NCI-H82 treated with DMSO at 0.1 percent for 48 hours (cell line): ENCODE measurements at regions not wholly inside any gene's neighbourhood (a gene's known extent, or its start where the extent isn't known, plus 50 kb on each side); places are given as distances from the start of the nearest gene placed in this dataset.

Experiments used
- DNase-seq: peaks from one replicate; lab custom pipeline; 2025; ENCODE audit not compliant: unreplicated experiment; lab: John Stamatoyannopoulos, UW

DNA sequence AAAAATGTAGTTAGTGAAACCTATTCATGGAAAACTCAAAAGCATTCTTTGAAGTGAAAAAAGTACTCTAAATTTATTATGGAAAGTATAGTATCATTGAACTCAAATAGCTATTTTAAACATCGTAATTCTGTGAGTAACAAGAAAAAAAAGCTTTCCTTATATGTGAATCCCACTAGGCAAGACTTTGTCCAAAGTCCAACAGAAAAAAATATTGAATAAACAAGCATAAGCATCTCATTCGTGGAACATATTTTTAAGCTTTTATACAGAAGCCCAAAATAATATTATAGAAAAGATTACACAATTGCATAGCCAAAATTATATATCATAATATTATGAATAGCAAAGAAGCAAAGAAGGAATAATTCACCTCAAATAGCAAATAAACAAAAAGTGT is 79.4 kb upstream of the IFNE start:
- no peak for DNase-seq

- no peak for DNase-seq
Measured at GRCh38 chr9:21564175-21564574, 82.1 kb upstream of the IFNE start.

- no peak for DNase-seq
Measured at GRCh38 chr9:21565155-21565554, 83.0 kb upstream of the IFNE start.

- no peak for DNase-seq
Measured at GRCh38 chr9:21567926-21568325, 85.8 kb upstream of the IFNE start.

DNA sequence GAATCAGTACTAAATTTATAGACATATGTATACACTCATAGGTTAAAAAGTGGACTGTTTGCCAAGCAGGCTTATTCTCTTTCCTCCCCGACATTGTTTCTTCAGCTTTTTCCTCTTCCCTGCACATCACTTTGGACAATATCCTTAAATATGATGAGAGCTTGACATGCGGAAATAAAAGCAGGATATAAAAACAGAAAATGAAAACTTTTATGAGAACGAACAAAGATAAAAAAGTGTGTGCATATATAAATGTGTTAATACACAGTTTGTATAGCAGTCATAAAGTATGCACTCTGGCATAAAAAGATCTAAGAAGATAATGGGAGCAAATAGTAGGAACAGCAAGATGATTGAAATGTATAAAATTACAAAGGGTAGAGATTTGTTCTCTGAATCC is 86.4 kb upstream of the IFNE start:
- DNase-seq: no peak

DNA sequence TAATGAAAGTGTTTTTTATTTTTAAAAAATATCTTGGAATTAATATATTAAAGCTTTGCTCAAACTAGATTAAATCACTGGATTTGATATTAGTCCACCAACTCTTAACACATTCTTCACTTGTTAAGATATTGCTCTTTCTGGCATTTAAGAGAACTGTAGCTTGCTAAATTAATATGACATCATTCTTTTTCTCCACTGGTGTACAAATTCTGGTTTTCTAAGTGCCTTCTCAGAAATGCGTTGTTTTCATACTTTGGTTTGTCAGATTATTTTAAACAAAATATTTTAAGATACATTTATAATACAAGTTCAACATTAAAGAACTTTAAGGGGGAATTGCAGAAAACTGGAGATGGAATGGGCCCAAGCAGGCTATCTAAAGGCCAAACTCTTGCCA is 87.6 kb upstream of the IFNE start:
- DNase-seq: no peak

GRCh38 chr9:21570643-21571275 is 88.6 kb upstream of the IFNE start:
- no peak for DNase-seq

GRCh38 chr9:21574261-21574660 is 92.1 kb upstream of the IFNE start:
- DNase-seq: no peak

GRCh38 chr9:21576331-21577189 is 94.4 kb upstream of the IFNE start:
- no peak for DNase-seq

GRCh38 chr9:21579247-21579671 is 97.1 kb upstream of the IFNE start:
- DNase-seq: no peak

DNA sequence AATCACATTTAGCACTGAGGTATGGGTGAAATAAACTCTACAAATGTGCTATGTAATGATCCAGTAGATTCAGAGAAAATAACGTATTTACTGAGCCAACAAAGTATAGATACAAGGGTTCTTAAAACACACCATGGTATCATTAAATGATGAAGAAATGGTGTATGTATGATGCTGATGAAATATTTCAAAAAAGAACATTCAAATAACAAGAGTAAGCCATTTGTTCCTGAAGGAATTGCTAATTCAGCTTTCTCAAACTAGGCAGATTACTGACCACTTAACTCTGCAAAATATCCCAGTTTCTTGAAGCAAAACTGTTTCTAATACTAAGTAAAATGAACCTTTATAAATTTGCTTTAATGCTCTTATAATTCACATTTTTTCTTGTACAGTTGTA is 97.6 kb upstream of the IFNE start:
- no peak for DNase-seq

- DNase-seq: no peak
Measured at GRCh38 chr9:21580636-21581378, 98.7 kb upstream of the IFNE start.

DNA sequence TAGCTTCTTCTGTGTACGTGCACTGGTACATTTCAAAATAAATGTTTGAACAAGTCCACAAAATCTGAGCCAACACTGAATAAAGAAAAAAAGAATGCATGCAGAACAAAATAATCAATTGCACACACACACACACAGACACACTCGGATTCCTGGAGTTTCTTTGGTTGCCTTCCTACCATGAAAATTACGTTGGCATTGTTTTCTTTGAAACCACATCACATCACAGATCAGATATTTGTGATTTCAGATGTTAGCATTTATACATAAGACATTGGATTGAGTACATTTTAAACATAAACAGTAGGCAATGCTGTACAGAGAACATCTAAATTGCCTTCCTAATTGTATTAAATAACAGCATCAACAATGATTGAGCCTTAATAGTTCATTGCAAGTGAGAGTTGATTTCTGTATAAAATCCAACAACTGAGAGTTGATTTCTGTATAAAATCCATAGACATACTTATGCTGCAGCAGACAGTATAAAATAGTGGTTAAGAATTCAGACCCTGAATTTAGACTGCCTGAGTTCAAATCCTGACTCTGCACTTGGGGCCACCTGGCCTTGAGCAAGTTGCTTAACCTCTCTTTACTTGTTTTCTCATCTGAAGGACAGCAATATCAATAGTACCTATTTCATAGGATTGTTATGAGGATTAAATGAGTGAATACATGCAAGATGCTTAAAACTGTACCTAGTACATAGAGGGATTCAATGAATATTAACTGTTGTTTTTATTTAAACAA is 101.7 kb upstream of the IFNE start:
- DNase-seq: no peak

DNA sequence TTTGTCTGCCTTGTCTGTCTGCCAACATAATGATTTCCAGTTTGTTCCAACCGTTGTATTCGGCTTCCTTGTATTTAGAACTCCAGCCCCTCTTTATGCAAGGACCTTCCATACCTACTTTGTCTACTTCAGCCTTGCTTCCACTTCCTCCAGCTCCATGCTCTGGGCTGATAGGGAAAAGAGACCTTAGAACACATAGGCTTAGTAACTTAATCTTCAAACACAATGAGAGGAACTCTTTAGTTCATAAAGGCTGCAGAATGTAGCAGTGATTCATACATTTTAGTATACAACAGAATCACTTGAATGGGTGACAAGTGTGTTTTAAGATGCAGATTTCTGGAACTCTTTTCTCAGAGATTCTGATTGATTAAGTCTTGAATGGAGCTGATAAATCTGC is 102.8 kb upstream of the IFNE start:
- no peak for DNase-seq

- no peak for DNase-seq
Measured at GRCh38 chr9:21585756-21586752, 103.9 kb upstream of the IFNE start.

GRCh38 chr9:21589344-21590056 is 107.4 kb upstream of the IFNE start:
- no peak for DNase-seq

DNA sequence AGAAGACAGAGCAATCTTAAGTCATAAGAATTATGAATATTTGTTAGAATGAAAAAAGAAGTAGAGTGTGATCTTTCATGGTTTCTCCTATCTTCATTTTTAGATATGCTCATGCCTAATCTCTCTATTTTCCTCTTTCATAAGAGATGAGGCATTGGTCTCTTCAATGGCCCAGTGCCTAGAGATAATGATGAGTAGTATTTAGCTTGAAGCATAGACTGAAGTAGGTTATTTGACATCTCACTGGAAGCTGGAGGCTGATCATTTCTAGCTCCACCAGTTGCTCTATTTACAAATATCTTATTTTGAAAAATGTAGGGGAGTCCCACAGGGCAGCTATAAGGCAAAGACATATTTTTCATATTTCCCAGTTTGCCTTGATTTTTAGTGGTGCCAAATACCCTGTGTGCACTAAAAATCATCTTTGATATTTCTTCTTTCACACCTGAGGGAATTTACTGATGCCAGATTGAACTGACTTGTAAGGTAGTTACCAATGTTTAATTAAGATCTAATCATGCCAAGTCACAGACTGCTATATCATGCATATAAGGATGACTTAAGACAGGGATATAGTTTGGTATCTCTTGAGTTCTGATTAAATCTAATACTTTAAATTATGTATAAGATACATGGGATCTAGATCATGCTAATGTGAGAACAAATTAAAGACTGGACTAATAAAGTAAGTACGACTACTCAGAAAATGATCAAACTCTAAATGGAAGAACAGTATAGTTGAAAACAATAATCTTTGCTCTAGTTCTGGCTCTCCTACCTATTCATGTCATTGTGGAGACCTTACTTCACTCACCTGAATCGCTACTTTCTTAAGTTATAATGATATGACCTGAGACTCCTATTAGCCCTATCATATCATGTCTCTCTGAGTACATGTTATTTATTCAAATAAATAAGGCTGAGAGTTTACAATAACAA is 108.2 kb upstream of the IFNE start:
- DNase-seq: no peak
